ENCODE measurements at regions not wholly inside any gene's neighbourhood (a gene's known extent, or its start where the extent isn't known, plus 50 kb on each side); places are given as distances from the start of the nearest gene placed in this dataset.

DNA sequence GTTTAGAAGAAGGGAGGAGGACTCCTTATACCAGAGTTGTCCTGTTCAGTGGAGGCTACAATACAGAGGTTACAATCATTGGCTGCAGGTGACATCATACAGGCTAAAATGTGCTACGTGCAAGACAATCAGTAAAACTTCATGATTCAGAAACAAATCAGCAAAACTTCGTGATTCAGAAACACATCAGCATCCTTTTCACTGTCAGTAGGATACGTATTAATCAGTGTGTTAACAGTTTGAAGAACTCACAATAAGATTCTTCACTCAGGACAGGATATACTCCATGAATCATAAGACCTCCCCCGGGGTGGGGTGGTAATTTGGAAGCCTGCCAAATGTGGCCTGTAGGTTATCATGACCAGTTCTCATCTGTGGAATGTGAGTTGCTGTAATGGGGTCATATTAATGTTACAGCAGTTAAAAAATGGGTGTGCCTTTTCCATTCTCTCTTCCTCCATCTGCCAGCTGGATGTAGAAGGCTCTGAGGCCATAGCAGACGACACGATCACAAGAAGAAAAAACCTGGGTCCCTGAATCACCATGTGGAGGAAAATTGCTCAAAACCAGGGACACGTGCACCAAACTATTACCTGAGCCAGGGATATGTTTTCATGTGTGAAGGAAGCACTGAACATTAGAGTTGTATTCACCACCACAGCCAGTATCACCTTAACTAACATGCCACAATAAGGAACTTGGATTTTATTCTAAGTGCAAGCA lies 134.8 kb upstream of the CREB1 start (continued):
- TF ChIP-seq, protein P1, sequence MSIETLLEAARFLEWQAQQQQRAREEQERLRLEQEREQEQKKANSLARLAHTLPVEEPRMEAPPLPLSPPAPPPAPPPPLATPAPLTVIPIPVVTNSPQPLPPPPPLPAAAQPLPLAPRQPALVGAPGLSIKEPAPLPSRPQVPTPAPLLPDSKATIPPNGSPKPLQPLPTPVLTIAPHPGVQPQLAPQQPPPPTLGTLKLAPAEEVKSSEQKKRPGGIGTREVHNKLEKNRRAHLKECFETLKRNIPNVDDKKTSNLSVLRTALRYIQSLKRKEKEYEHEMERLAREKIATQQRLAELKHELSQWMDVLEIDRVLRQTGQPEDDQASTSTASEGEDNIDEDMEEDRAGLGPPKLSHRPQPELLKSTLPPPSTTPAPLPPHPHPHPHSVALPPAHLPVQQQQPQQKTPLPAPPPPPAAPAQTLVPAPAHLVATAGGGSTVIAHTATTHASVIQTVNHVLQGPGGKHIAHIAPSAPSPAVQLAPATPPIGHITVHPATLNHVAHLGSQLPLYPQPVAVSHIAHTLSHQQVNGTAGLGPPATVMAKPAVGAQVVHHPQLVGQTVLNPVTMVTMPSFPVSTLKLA (conservative IDR thresholded peaks at IDR 0.05), result 0 out of 4 replicates have a peak, but pooled peaks of 1 of the 2 experiments have one; percentile 26
- TF ChIP-seq, protein P2, sequence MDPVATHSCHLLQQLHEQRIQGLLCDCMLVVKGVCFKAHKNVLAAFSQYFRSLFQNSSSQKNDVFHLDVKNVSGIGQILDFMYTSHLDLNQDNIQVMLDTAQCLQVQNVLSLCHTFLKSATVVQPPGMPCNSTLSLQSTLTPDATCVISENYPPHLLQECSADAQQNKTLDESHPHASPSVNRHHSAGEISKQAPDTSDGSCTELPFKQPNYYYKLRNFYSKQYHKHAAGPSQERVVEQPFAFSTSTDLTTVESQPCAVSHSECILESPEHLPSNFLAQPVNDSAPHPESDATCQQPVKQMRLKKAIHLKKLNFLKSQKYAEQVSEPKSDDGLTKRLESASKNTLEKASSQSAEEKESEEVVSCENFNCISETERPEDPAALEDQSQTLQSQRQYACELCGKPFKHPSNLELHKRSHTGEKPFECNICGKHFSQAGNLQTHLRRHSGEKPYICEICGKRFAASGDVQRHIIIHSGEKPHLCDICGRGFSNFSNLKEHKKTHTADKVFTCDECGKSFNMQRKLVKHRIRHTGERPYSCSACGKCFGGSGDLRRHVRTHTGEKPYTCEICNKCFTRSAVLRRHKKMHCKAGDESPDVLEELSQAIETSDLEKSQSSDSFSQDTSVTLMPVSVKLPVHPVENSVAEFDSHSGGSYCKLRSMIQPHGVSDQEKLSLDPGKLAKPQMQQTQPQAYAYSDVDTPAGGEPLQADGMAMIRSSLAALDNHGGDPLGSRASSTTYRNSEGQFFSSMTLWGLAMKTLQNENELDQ (CRISPR knock-in tag; IDR thresholded peaks at IDR 0.05; ENCODE audit: borderline replicate concordance), result no peak
- no peak for TF ChIP-seq CAMTA2 (CRISPR knock-in tag; conservative IDR thresholded peaks at IDR 0.05)
- TF ChIP-seq PHB (CRISPR knock-in tag; IDR thresholded peaks at IDR 0.05), result no peak
- no peak for TF ChIP-seq PTTG1 (tag; IDR thresholded peaks at IDR 0.05; ENCODE audit: low read depth)
- TF ChIP-seq, protein P3, sequence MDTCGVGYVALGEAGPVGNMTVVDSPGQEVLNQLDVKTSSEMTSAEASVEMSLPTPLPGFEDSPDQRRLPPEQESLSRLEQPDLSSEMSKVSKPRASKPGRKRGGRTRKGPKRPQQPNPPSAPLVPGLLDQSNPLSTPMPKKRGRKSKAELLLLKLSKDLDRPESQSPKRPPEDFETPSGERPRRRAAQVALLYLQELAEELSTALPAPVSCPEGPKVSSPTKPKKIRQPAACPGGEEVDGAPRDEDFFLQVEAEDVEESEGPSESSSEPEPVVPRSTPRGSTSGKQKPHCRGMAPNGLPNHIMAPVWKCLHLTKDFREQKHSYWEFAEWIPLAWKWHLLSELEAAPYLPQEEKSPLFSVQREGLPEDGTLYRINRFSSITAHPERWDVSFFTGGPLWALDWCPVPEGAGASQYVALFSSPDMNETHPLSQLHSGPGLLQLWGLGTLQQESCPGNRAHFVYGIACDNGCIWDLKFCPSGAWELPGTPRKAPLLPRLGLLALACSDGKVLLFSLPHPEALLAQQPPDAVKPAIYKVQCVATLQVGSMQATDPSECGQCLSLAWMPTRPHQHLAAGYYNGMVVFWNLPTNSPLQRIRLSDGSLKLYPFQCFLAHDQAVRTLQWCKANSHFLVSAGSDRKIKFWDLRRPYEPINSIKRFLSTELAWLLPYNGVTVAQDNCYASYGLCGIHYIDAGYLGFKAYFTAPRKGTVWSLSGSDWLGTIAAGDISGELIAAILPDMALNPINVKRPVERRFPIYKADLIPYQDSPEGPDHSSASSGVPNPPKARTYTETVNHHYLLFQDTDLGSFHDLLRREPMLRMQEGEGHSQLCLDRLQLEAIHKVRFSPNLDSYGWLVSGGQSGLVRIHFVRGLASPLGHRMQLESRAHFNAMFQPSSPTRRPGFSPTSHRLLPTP (IDR thresholded peaks at IDR 0.05; ENCODE audit: borderline replicate concordance, extremely low read depth, insufficient read length), result no peak
- TF ChIP-seq, protein P4, sequence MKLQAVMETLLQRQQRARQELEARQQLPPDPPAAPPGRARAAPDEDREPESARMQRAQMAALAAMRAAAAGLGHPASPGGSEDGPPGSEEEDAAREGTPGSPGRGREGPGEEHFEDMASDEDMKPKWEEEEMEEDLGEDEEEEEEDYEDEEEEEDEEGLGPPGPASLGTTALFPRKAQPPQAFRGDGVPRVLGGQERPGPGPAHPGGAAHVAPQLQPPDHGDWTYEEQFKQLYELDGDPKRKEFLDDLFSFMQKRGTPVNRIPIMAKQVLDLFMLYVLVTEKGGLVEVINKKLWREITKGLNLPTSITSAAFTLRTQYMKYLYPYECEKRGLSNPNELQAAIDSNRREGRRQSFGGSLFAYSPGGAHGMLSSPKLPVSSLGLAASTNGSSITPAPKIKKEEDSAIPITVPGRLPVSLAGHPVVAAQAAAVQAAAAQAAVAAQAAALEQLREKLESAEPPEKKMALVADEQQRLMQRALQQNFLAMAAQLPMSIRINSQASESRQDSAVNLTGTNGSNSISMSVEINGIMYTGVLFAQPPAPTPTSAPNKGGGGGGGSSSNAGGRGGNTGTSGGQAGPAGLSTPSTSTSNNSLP (IDR thresholded peaks at IDR 0.05; ENCODE audit: borderline replicate concordance, low read depth, low read length), result 0 out of 2 replicates have a peak, but pooled peaks have one; percentile 12
- 0 out of 2 replicates have a peak, but pooled peaks have one; percentile 13 for TF ChIP-seq CREM (IDR thresholded peaks at IDR 0.05; ENCODE audit: low read depth)
- no peak for TF ChIP-seq ZNF707 (CRISPR knock-in tag; conservative IDR thresholded peaks at IDR 0.05)
- TF ChIP-seq TAF1 (IDR thresholded peaks at IDR 0.05; ENCODE audit: control insufficient read depth, extremely low read depth, insufficient read depth, low read length, severe bottlenecking), result no peak
- no peak for TF ChIP-seq ZNF668 (CRISPR knock-in tag; IDR thresholded peaks at IDR 0.05)
- TF ChIP-seq RFX1 (IDR thresholded peaks at IDR 0.05), result no peak
- no peak for TF ChIP-seq CSDE1 (IDR thresholded peaks at IDR 0.05)
- TF ChIP-seq ZNF133 (CRISPR knock-in tag; IDR thresholded peaks at IDR 0.05), result no peak
- peak; percentile 49; the same call in 1 of the 2 replicates for TF ChIP-seq HDAC2 (IDR thresholded peaks at IDR 0.05)
- TF ChIP-seq RFX7 (CRISPR knock-in tag; IDR thresholded peaks at IDR 0.05), result no peak
- no peak for TF ChIP-seq CBX5 (IDR thresholded peaks at IDR 0.05; ENCODE audit: borderline replicate concordance, low read depth)
- TF ChIP-seq ATF1 (CRISPR knock-in tag; IDR thresholded peaks at IDR 0.05), result no peak
- TF ChIP-seq ATF1 (tag; IDR thresholded peaks at IDR 0.05), result 0 out of 2 replicates have a peak, but pooled peaks have one; percentile 13
- no peak for TF ChIP-seq KDM2B (CRISPR knock-in tag; IDR thresholded peaks at IDR 0.05)
- TF ChIP-seq ARNT (IDR thresholded peaks at IDR 0.05), result no peak; a peak in 1 of 4 replicates
- peak; percentile 73 for TF ChIP-seq CBFA2T3 (IDR thresholded peaks at IDR 0.05)

Data from K562 (cell line).